SK-N-SH treated with all-trans-retinoic acid at 6 μM for 48 hours (cell line): ENCODE measurements at regions not wholly inside any gene's neighbourhood (a gene's known extent, or its start where the extent isn't known, plus 50 kb on each side); places are given as distances from the start of the nearest gene placed in this dataset.

ENCODE experiments used
- ATAC-seq: fragments of 200-7000 bp; cut with Tn5 transposase; 3 replicates; pipeline ENCODE4 v1.9.1; 2020; ENCODE audit warnings: mild to moderate bottlenecking, moderate library complexity
- ARNTL ChIP-seq: fragments of 450-650 bp; formaldehyde crosslinking; IDR thresholded peaks from 2 replicates; pipeline ENCODE4 v1.5.0; 2020; ENCODE audit warnings: low read depth, mild to moderate bottlenecking, moderate library complexity, borderline replicate concordance
- BACH2 ChIP-seq: fragments of 250-450 bp; sonication (Bioruptor Pico); IDR thresholded peaks from 2 replicates; pipeline ENCODE4 v1.9.0; 2021; ENCODE audit warnings: mild to moderate bottlenecking, borderline replicate concordance
- CSDC2 ChIP-seq: fragments of 250-450 bp; sonication (Bioruptor Pico); IDR thresholded peaks from 2 replicates; pipeline ENCODE4 v1.5.0; 2020; ENCODE audit warnings: mild to moderate bottlenecking, moderate library complexity
- ESRRG ChIP-seq: fragments of 250-450 bp; sonication (Bioruptor Pico); IDR thresholded peaks from 2 replicates; pipeline ENCODE4 v1.6.1; 2021; ENCODE audit warnings: mild to moderate bottlenecking
- GLIS3 ChIP-seq: fragments of 250-450 bp; sonication (Bioruptor Pico); IDR thresholded peaks from 2 replicates; pipeline ENCODE4 v1.5.0; 2020; ENCODE audit warnings: mild to moderate bottlenecking, moderate library complexity
- ISL1 ChIP-seq: fragments of 250-450 bp; sonication (Bioruptor Pico); IDR thresholded peaks from 2 replicates; pipeline ENCODE4 v2.1.2; 2022; ENCODE audit warnings: mild to moderate bottlenecking, moderate library complexity
- OSR1 ChIP-seq: fragments of 250-450 bp; sonication (Bioruptor Pico); IDR thresholded peaks from 2 replicates; pipeline ENCODE4 v1.8.0; 2022; ENCODE audit warnings: moderate library complexity, mild to moderate bottlenecking, inconsistent platforms
- PPARA ChIP-seq: fragments of 250-450 bp; sonication (Bioruptor Pico); IDR thresholded peaks from 2 replicates; pipeline ENCODE4 v1.5.0; 2020; ENCODE audit warnings: mild to moderate bottlenecking, borderline replicate concordance
- SNAI2 ChIP-seq: fragments of 250-450 bp; sonication (Bioruptor Pico); IDR thresholded peaks from 2 replicates; pipeline ENCODE4 v1.5.0; 2020; ENCODE audit warnings: mild to moderate bottlenecking, moderate library complexity
- TCF4 ChIP-seq: fragments of 250-450 bp; sonication (Bioruptor Pico); IDR thresholded peaks from 2 replicates; pipeline ENCODE4 v1.8.0; 2021; ENCODE audit warnings: mild to moderate bottlenecking, moderate library complexity, borderline replicate concordance
- TOX ChIP-seq: fragments of 250-450 bp; sonication (Bioruptor Pico); IDR thresholded peaks from 2 replicates; pipeline ENCODE4 v1.8.0; 2021; ENCODE audit warnings: mild to moderate bottlenecking, moderate library complexity, borderline replicate concordance
- ZFP3 ChIP-seq: fragments of 250-450 bp; sonication (Bioruptor Pico); IDR thresholded peaks from 2 replicates; pipeline ENCODE4 v1.5.0; 2020; ENCODE audit warnings: mild to moderate bottlenecking, moderate library complexity
- ZFP30 ChIP-seq: fragments of 450-650 bp; formaldehyde crosslinking; IDR thresholded peaks from 2 replicates; pipeline ENCODE4 v1.5.0; 2022; ENCODE audit warnings: mild to moderate bottlenecking, moderate library complexity
- ZNF8 ChIP-seq: fragments of 450-650 bp; formaldehyde crosslinking; IDR thresholded peaks from 2 replicates; pipeline ENCODE4 v1.5.0; 2020; ENCODE audit warnings: mild to moderate bottlenecking, moderate library complexity
- TF ChIP-seq, protein P1 (sequence below): fragments of 250-450 bp; sonication (Bioruptor Pico); IDR thresholded peaks from 2 replicates; pipeline ENCODE4 v1.5.1; 2021; ENCODE audit warnings: mild to moderate bottlenecking, moderate library complexity
- TF ChIP-seq, protein P2 (sequence below): fragments of 250-450 bp; sonication (Bioruptor Pico); IDR thresholded peaks from 2 replicates; pipeline ENCODE4 v1.8.0; 2021; ENCODE audit warnings: low read depth, mild to moderate bottlenecking, moderate library complexity, borderline replicate concordance
- TF ChIP-seq, protein P3 (sequence below): fragments of 250-450 bp; sonication (Bioruptor Pico); IDR thresholded peaks from 2 replicates; pipeline ENCODE4 v1.5.0; 2020; ENCODE audit warnings: mild to moderate bottlenecking, moderate library complexity
- TF ChIP-seq, protein P4 (sequence below): fragments of 250-450 bp; sonication (Bioruptor Pico); IDR thresholded peaks from 2 replicates; pipeline ENCODE4 v1.5.1; 2020; ENCODE audit warnings: low read depth, mild to moderate bottlenecking, moderate library complexity

DNA sequence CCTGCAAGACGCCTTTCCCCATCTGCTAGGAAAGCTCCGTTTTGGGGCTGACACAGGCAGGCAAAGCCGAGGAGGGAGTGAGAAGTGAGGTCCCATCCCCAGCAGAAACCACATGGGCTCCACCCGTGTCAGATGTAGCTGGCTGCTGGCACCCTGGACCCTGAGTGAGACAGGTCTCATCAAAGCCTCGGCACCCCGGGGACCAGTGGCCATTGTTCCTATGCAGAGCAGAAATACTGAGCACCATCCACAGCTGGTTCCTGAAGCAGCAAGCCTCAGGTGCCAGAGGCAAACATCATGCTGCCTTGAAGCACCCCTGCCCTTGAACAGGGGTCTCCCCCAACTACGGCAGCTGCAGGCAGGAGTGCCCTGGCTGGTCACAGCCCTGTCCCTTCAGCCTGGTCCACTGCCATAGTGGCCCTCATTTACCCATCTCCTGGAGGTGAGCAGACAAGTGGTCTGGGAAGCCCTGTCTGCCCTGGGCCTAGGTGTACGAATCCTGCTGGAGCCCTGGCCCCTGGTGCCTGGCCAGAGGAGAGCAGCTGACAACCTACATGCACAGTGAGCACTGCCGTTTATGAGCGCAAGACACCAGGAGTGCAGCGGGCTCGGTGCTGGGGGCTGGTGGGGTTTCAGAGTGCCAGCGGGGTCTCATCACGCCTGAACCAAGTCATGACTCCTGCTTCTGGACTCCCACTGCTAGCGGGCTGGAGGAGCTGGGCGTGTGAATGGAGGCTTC lies 289.8 kb upstream of the RTL1 start (continued):
- TF ChIP-seq ZFP3 (CRISPR knock-in tag), result no peak
- TF ChIP-seq, protein P1, sequence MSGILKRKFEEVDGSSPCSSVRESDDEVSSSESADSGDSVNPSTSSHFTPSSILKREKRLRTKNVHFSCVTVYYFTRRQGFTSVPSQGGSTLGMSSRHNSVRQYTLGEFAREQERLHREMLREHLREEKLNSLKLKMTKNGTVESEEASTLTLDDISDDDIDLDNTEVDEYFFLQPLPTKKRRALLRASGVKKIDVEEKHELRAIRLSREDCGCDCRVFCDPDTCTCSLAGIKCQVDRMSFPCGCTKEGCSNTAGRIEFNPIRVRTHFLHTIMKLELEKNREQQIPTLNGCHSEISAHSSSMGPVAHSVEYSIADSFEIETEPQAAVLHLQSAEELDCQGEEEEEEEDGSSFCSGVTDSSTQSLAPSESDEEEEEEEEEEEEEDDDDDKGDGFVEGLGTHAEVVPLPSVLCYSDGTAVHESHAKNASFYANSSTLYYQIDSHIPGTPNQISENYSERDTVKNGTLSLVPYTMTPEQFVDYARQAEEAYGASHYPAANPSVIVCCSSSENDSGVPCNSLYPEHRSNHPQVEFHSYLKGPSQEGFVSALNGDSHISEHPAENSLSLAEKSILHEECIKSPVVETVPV (CRISPR knock-in tag), result no peak
- TF ChIP-seq ESRRG (CRISPR knock-in tag), result no peak
- no peak for TF ChIP-seq SNAI2 (CRISPR knock-in tag)
- TF ChIP-seq TCF4 (CRISPR knock-in tag), result no peak
- TF ChIP-seq OSR1 (CRISPR knock-in tag), result no peak
- TF ChIP-seq, protein P2, sequence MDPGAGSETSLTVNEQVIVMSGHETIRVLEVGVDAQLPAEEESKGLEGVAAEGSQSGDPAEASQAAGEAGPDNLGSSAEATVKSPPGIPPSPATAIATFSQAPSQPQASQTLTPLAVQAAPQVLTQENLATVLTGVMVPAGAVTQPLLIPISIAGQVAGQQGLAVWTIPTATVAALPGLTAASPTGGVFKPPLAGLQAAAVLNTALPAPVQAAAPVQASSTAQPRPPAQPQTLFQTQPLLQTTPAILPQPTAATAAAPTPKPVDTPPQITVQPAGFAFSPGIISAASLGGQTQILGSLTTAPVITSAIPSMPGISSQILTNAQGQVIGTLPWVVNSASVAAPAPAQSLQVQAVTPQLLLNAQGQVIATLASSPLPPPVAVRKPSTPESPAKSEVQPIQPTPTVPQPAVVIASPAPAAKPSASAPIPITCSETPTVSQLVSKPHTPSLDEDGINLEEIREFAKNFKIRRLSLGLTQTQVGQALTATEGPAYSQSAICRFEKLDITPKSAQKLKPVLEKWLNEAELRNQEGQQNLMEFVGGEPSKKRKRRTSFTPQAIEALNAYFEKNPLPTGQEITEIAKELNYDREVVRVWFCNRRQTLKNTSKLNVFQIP (CRISPR knock-in tag), result no peak

DNA sequence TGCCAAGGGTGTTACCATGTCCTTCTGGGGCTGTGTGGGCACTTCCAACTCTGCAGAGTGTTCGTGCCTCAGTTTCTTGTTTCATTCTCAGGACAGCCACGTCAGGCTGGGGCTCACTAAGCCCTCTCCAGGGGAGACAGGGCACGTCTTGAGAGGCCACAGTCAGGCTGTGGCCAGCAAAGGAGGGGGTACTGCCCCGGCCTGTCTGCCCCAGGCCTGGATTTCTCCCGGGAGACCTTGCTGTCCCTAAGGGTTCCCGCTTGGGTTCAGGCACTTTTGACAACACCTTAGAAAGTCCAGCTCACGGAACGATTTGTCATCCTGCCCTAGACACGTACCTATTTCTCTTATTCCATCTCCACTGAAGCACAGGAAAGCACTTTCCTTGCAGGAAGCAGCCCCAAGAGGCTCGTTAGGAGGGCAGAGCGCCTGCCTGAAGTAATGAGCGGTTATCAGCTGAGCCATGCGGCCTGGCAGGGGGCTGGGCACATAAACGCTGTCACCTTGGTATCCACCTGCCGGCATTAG lies 290.4 kb upstream of the RTL1 start:
- no peak for TF ChIP-seq BACH2
- no peak for TF ChIP-seq PPARA (CRISPR knock-in tag)
- no peak for TF ChIP-seq ZNF8
- TF ChIP-seq ESRRG (CRISPR knock-in tag), result no peak
- no peak for TF ChIP-seq ISL1 (CRISPR knock-in tag)
- TF ChIP-seq ZFP30 (CRISPR knock-in tag), result no peak
- TF ChIP-seq TCF4 (CRISPR knock-in tag), result no peak
- ATAC-seq, result no peak

DNA sequence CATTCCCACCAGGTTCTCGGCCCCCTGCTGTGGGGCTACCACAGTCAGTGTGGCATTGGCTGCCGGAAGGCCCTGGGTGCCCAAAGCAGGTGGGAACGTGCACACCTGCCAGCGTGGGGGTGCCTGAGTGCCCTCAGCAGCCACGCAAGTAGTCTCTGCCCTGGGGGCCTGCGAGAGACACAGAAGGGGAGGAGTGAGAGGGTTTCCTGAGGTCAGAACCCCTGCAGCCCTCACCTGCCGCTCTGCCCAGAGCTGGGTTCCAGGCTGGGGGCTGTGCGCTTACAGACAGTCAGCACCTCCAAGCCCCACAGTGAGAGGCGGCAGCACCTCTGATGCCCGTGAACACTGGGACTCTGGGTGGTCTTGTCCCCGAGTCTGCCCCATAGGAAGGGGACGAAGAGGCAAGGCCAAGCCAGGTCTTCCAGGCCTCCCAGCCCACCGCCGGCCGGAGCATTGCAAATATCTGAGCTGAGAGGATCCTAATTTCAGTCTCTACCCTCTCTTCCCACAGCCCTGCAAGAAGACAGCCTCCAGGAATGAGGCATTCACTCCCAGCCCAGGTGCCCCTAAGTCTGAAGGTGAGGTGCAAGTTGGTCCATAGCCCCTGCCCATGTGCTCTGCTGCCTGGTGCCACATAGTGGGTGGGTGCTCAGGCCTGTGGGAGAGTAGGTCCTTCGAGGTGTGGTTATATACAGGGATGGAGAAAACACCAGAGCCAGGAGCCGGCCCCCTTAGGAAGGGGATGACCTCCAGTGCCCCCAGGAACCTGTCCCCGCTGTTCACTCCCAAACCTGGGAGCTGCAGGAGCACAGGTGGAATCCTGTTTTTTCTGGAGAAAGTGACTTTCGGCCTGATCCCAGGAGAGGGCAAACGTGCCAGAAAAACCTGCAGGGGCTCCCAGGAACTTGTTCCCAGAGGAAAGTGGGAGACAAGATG lies 291.1 kb upstream of the RTL1 start:
- ATAC-seq, result no peak
- TF ChIP-seq, protein P3, sequence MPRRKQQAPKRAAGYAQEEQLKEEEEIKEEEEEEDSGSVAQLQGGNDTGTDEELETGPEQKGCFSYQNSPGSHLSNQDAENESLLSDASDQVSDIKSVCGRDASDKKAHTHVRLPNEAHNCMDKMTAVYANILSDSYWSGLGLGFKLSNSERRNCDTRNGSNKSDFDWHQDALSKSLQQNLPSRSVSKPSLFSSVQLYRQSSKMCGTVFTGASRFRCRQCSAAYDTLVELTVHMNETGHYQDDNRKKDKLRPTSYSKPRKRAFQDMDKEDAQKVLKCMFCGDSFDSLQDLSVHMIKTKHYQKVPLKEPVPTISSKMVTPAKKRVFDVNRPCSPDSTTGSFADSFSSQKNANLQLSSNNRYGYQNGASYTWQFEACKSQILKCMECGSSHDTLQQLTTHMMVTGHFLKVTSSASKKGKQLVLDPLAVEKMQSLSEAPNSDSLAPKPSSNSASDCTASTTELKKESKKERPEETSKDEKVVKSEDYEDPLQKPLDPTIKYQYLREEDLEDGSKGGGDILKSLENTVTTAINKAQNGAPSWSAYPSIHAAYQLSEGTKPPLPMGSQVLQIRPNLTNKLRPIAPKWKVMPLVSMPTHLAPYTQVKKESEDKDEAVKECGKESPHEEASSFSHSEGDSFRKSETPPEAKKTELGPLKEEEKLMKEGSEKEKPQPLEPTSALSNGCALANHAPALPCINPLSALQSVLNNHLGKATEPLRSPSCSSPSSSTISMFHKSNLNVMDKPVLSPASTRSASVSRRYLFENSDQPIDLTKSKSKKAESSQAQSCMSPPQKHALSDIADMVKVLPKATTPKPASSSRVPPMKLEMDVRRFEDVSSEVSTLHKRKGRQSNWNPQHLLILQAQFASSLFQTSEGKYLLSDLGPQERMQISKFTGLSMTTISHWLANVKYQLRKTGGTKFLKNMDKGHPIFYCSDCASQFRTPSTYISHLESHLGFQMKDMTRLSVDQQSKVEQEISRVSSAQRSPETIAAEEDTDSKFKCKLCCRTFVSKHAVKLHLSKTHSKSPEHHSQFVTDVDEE, result no peak
- TF ChIP-seq, protein P2 (CRISPR knock-in tag), result no peak
- TF ChIP-seq TOX (no peak), GLIS3 (CRISPR knock-in tag) (no peak), OSR1 (CRISPR knock-in tag) (no peak), CSDC2 (CRISPR knock-in tag) (no peak), ZFP30 (CRISPR knock-in tag) (no peak), ARNTL (CRISPR knock-in tag) (no peak), TCF4 (CRISPR knock-in tag) (no peak)
- TF ChIP-seq, protein P4, sequence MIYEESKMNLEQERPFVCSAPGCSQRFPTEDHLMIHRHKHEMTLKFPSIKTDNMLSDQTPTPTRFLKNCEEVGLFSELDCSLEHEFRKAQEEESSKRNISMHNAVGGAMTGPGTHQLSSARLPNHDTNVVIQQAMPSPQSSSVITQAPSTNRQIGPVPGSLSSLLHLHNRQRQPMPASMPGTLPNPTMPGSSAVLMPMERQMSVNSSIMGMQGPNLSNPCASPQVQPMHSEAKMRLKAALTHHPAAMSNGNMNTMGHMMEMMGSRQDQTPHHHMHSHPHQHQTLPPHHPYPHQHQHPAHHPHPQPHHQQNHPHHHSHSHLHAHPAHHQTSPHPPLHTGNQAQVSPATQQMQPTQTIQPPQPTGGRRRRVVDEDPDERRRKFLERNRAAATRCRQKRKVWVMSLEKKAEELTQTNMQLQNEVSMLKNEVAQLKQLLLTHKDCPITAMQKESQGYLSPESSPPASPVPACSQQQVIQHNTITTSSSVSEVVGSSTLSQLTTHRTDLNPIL (CRISPR knock-in tag), result no peak
